ENCODE measurements at regions not wholly inside any gene's neighbourhood (a gene's known extent, or its start where the extent isn't known, plus 50 kb on each side); places are given as distances from the start of the nearest gene placed in this dataset.

DNA sequence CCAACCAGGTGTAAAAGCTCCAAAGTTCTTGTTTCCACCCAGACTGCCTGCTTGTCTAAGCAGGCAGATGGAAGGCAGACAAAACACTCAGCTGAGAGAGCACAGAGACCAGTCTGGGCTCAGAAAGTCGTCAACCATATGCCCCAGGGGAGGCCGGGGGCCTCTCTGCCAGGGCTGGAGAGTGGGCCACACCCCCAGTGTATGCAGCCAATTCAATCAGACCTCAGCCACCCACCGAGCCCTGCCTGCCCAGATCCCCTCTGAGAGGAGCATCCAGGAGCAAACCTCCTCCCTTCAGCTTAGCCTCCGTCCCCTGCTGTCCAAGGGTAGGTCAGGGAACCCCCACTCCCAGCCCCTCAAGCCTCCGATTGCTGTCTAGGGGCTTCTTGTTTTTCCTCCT lies 196.3 kb downstream of the LSM5 start:
- TF ChIP-seq, protein P1, sequence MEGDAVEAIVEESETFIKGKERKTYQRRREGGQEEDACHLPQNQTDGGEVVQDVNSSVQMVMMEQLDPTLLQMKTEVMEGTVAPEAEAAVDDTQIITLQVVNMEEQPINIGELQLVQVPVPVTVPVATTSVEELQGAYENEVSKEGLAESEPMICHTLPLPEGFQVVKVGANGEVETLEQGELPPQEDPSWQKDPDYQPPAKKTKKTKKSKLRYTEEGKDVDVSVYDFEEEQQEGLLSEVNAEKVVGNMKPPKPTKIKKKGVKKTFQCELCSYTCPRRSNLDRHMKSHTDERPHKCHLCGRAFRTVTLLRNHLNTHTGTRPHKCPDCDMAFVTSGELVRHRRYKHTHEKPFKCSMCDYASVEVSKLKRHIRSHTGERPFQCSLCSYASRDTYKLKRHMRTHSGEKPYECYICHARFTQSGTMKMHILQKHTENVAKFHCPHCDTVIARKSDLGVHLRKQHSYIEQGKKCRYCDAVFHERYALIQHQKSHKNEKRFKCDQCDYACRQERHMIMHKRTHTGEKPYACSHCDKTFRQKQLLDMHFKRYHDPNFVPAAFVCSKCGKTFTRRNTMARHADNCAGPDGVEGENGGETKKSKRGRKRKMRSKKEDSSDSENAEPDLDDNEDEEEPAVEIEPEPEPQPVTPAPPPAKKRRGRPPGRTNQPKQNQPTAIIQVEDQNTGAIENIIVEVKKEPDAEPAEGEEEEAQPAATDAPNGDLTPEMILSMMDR (IDR thresholded peaks at IDR 0.05): no peak
- TF ChIP-seq POLR2A (IDR thresholded peaks at IDR 0.05): no peak

All from uterus (tissue), 2 donors.